Activated CD4-positive, alpha-beta T cell treated with anti-CD3 and anti-CD28 coated beads, Interleukin-2, amount 50 U/mL, for 48 hours (primary cell): ENCODE measurements at regions not wholly inside any gene's neighbourhood (a gene's known extent, or its start where the extent isn't known, plus 50 kb on each side); places are given as distances from the start of the nearest gene placed in this dataset.
A peak's percentile ranks its signal among the peaks of the same experiment; 100 is the strongest.
"Not testable (repeated sequence)": the region's sequence is repeated elsewhere in the genome, so short reads cannot be mapped to it uniquely, and the experiment has no call there.

Source experiments
- DNase-seq, 2 experiments: peaks; one replicate each; pipeline ENCODE4 v3.0.0-alpha.2; 2020

- DNase-seq: no peak
Observed at GRCh38 chr2:84373391-84373790, 85.7 kb downstream of the SUCLG1 start.

- DNase-seq: no peak
Observed at GRCh38 chr2:84362541-84362940, 96.5 kb downstream of the SUCLG1 start.

DNA sequence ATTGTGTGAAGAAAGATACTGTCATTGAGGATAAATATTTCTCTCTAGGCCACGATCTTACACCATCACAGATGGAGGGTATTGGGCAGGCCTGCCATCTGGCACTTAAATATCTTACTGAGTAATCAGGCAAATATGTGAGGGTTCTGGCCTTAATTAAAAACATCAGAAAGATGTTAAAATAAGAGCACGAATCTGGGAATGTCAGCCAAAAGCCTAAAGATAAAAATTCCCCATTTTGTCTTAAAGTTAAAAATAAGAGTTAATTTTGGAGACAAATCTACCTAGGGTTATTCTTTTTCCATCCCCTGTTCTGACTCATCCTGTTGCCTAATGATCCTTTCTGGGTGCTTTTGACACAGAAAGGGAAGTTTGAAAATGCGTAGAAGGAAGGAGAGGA lies 121.0 kb downstream of the SUCLG1 start:
- no peak for DNase-seq

DNA sequence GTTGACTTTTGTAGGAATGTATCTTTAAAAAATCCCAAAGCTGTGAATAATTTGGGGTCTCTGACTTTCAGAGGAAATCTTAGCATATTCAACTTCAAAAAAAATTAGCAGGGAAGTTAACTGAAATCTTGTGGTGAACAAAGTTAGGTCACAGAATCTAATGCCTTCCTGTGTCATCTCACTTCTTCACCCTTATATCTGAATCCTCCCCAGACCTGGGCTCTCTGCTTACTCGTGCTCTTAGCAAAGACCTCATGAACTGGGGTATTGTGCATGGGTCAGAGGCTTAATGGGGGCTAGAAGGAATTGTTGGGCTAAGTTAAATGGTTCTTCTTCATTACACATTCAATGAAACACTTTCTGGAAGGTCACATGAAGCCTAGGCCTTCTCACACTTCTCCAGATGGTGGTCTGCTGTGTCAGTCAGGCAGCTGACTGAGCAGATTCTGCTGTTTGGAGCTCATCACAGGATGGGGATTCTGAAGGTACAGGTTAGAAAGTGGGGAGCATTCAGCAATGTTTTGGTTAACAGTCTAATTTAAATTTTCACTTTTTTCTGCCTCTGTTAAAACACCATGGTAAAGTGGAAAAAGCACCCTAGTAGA lies 131.3 kb downstream of the SUCLG1 start:
- no peak for DNase-seq

- DNase-seq: no peak
Observed at GRCh38 chr2:84326831-84327432, 132.1 kb downstream of the SUCLG1 start.

DNA sequence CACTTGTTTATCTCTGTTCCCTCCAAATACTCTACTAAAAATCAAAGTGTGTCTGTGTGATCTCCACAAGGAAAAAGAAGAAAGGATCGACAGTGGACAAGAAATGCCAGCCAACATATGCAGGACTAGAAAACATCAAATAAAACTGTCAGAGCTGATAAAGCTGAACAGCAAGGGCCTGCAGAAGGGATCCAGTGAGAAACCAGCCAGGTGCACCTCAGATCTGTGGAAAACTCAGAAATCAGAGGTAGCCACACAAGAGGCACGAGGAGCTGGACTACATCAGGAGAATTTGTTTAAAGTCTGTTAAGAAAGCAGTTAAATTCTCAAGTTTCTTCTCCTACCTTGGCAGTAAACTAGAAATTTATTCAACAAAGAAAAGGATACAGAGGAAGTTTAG lies 135.2 kb downstream of the SUCLG1 start:
- DNase-seq: no peak

DNA sequence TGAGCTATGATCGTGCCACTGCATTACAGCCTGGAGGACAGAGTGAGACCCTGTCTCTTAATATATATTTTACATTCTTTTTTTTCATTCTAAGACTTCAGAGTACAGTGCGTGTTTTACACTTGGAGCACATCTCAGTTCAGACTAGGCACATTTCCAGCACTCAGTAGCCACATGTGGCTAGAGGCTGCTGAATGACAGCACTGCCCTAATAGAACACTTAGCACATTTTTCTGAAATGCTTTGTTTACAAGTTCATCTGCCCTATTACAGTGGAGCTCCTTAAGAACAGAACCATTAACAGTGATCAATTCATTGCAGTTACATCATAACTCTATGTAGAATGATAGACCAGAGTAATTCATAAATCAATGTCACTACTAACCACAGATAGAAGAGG lies 138.1 kb downstream of the SUCLG1 start:
- no peak for DNase-seq

GRCh38 chr2:84319581-84319980 lies 139.5 kb downstream of the SUCLG1 start:
- DNase-seq: no peak

GRCh38 chr2:84317135-84317534 lies 141.9 kb downstream of the SUCLG1 start:
- DNase-seq: no peak

GRCh38 chr2:84314901-84315330 lies 144.2 kb downstream of the SUCLG1 start:
- DNase-seq: peak; percentile 84 to 87

DNA sequence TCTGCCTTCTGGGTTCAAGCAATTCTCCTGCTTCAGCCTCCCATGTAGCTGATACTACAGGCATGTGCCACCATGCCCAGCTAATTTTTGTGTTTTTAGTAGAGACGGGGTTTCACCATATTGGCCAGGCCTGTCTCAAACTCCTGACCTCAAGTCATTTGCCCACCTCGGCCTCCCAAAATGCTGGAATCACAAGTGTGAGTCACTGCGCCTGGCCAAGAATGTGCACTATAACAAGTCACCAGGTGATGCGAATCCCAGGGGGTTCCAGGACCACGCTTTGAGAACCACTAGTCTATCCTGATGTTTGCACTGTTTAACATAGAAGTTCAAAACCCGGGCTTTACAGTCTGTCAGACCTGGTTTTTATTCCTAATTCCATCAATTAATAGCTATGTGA lies 144.8 kb downstream of the SUCLG1 start:
- no peak for DNase-seq

DNA sequence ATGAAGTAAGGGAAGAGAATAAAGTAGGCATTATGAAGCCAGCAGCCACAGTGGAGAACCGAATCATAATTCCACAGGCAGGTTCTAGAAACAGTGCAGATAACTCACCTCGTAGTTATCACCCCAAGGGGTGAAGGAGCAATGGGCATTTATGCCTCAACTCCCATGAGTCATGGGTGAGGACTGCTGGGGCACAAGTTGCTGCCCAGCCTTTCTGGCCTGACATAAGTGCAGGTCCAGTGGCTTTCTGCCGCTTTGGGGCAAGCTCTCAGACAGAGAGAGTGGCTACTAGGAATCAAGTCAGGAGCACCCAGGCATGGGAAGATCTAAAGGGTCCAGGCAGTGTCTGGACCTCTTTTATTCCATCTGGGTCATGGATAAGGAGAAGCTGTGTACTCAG lies 149.8 kb downstream of the SUCLG1 start:
- no peak for DNase-seq

DNA sequence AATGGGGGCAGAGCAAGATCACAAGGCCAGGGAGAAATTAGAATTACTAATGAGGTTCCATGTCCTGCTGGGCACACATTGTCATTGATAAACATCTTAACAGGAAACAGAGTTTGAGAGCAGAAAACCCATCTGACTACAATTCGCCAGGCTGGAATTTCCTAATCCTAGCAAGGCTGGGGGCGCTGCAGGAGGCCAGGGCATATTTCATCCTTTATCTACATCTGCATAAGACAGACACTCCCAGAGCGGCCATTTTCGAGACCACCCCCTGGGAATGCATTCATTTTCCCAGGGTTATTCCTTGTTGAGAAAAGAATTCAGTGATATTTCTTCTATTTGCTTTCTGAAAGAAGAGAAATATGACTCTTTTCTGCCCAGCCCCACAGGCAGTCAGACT lies 152.7 kb downstream of the SUCLG1 start:
- DNase-seq: no peak

GRCh38 chr2:84302513-84303412 lies 156.3 kb downstream of the SUCLG1 start:
- DNase-seq: peak; percentile 29 to 40

DNA sequence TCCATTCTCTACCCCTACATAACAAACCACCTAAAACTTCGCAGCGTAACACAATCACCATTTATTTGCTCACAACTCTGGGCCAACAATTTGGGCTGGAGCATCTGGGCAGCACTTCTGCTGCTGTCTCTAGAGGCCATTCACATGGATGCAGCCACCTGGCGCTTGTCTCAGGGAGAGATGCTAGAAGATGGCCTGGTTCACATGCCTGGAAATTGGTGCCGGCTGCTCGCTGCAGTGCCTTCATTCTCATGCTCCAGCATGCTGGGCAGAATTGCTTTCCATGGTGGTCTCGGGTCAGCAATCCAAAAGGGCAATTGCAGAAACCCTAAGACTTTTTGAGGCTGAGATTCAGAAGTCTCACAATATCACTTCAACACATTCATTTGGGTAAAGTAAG lies 157.4 kb downstream of the SUCLG1 start:
- DNase-seq: no peak

GRCh38 chr2:84300696-84301029 lies 158.4 kb downstream of the SUCLG1 start:
- DNase-seq: no peak

- DNase-seq: not testable (repeated sequence)
Observed at GRCh38 chr2:84300001-84300695, 158.9 kb downstream of the SUCLG1 start.

DNA sequence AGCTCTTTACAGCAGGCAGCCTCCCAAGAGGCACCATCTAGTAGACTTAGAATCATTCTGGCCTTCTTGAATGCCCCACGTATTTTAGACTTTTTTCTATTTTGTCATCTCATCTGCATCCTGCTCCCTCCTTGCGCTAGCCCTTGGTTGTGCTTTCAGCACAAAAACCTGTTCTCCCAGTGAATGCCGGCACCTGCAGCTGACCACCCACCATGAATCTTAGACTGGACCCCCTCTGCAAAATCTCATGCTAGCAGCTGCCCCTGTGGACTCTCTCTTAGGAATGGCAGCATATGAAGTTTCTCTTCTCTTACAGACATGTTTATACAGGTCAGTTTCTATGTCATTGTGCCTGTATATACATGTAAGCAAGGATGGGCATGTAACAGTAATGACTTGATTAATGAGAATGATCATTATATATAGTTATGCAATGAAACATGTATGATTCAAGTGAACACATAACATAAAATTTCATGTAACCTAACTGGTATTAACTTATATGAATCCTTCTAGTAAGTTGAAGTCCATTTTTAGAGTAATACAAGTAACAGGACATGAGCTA lies 159.8 kb downstream of the SUCLG1 start:
- no peak for DNase-seq

DNA sequence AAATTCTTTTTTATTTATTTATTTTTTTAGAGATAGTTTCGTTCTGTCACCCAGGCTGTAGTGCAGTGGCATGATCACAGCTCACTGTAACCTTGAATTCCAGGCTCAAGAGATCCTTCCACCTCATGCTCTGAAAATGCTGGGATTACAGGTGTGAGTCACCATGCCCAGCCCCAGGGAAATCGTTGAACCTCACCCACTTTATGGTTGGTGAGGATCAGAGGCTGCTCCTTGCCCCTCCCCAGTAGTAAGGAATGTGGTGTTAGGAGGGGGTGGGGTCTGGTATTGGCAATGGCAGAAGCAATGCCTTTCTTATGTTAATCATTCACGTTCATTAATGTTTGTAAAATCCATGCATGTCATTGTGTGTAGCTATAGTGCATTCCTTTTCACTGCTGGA lies 161.9 kb downstream of the SUCLG1 start:
- no peak for DNase-seq

GRCh38 chr2:84293791-84294380 lies 165.2 kb downstream of the SUCLG1 start:
- DNase-seq: no peak

GRCh38 chr2:84292545-84292944 lies 166.5 kb downstream of the SUCLG1 start:
- DNase-seq: no peak

GRCh38 chr2:84290537-84290936 lies 168.5 kb downstream of the SUCLG1 start:
- DNase-seq: no peak

DNA sequence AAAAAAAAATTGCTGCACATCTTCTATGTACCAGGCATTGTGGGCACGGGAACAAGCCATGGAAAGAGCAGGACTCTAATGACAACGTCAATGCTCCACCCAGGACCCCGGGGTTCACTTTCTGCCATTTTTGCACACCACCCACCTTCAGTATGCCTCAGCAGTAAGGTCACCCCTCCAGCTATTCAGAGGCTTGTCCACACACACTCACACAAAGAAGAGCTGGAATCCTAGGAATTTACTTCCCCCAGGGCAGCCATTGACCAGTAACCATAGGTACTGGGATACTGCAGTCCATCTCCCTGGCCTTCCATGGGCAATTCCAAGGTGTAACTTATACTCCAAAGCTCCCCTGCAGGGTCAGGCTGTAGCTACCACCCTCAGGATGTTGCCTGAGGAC lies 170.8 kb downstream of the SUCLG1 start:
- no peak for DNase-seq
